ENCODE measurements at regions not wholly inside any gene's neighbourhood (a gene's known extent, or its start where the extent isn't known, plus 50 kb on each side); places are given as distances from the start of the nearest gene placed in this dataset.

- DNase-seq (ENCODE audit: low spot score), result no peak
Observed at GRCh38 chr15:70505936-70506912, 257.1 kb downstream of the UACA start.

- DNase-seq (ENCODE audit: low spot score), result peak; percentile 86
Observed at GRCh38 chr15:70505411-70505919, 257.9 kb downstream of the UACA start.

- DNase-seq (ENCODE audit: low spot score), result no peak
Observed at GRCh38 chr15:70504988-70505387, 258.4 kb downstream of the UACA start.

GRCh38 chr15:70504299-70504951 lies 258.9 kb downstream of the UACA start:
- peak; percentile 68 for DNase-seq (ENCODE audit: low spot score)

GRCh38 chr15:70503798-70504298 lies 259.5 kb downstream of the UACA start:
- DNase-seq (ENCODE audit: low spot score), result no peak

- no peak for DNase-seq (ENCODE audit: low spot score)
Observed at GRCh38 chr15:70503073-70503745, 260.1 kb downstream of the UACA start.

GRCh38 chr15:70502529-70502928 lies 260.8 kb downstream of the UACA start:
- no peak for DNase-seq (ENCODE audit: low spot score)

- DNase-seq (ENCODE audit: low spot score), result no peak
Observed at GRCh38 chr15:70501849-70502248, 261.5 kb downstream of the UACA start.

- DNase-seq (ENCODE audit: low spot score), result no peak
Observed at GRCh38 chr15:70501121-70501727, 262.1 kb downstream of the UACA start.

- DNase-seq (ENCODE audit: low spot score), result no peak
Observed at GRCh38 chr15:70499791-70500190, 263.6 kb downstream of the UACA start.

- DNase-seq (ENCODE audit: low spot score), result no peak
Observed at GRCh38 chr15:70498096-70498626, 265.2 kb downstream of the UACA start.

GRCh38 chr15:70497661-70498060 lies 265.7 kb downstream of the UACA start:
- no peak for DNase-seq (ENCODE audit: low spot score)

GRCh38 chr15:70495991-70496599 lies 267.3 kb downstream of the UACA start:
- no peak for DNase-seq (ENCODE audit: low spot score)

- peak; percentile 83 for DNase-seq (ENCODE audit: low spot score)
Observed at GRCh38 chr15:70494852-70495571, 268.3 kb downstream of the UACA start.

- no peak for DNase-seq (ENCODE audit: low spot score)
Observed at GRCh38 chr15:70494517-70494851, 268.9 kb downstream of the UACA start.

- no peak for DNase-seq (ENCODE audit: low spot score)
Observed at GRCh38 chr15:70493787-70494516, 269.4 kb downstream of the UACA start.

GRCh38 chr15:70493376-70493775 lies 270.0 kb downstream of the UACA start:
- no peak for DNase-seq (ENCODE audit: low spot score)

- DNase-seq (ENCODE audit: low spot score), result peak; percentile 91
Observed at GRCh38 chr15:70492240-70493177, 270.8 kb downstream of the UACA start.

GRCh38 chr15:70491641-70492040 lies 271.7 kb downstream of the UACA start:
- DNase-seq (ENCODE audit: low spot score), result no peak

Measured in AG20443 (cell line).